Fibroblast of lung (primary cell): ENCODE measurements at regions not wholly inside any gene's neighbourhood (a gene's known extent, or its start where the extent isn't known, plus 50 kb on each side); places are given as distances from the start of the nearest gene placed in this dataset.

Source experiments
- DNase-seq, 2 donors: peaks; one replicate each; pipeline versions ENCODE4 v3.0.0 to v3.0.0-alpha.2; 2010; ENCODE audit warnings: low read depth in 2 of 2
- H2AFZ ChIP-seq: 2 replicates; pipeline ENCODE4 v1.5.1; 2012; ENCODE audit warnings: low read length, control low read depth, inconsistent platforms
- H3K27ac ChIP-seq: 2 replicates; pipeline ENCODE4 v1.5.1; 2011; ENCODE audit warnings: low read length, control low read depth; ENCODE audit not compliant: insufficient read depth
- H3K27me3 ChIP-seq: 2 replicates; pipeline ENCODE4 v1.5.1; 2011; ENCODE audit warnings: mild to moderate bottlenecking, low read length; ENCODE audit not compliant: control insufficient read depth, insufficient read depth
- H3K36me3 ChIP-seq: 2 replicates; pipeline ENCODE4 v1.5.1; 2011; ENCODE audit warnings: low read length; ENCODE audit not compliant: control insufficient read depth, insufficient read depth
- H3K4me1 ChIP-seq: 2 replicates; pipeline ENCODE4 v1.5.1; 2011; ENCODE audit warnings: low read length; ENCODE audit not compliant: control insufficient read depth, insufficient read depth; ENCODE audit errors: extremely low read depth
- H3K4me2 ChIP-seq: 2 replicates; pipeline ENCODE4 v1.5.1; 2011; ENCODE audit warnings: low read length, control low read depth; ENCODE audit not compliant: insufficient read depth; ENCODE audit errors: extremely low read depth
- H3K4me3 ChIP-seq, 4 experiments: fragments of 200-600 bp in 1 of 4; sonication (generic) in 1 of 4; replicated peaks in 1 of 4; 2 replicates each; pipeline ENCODE4 v1.5.1; 2011 to 2016; ENCODE audit warnings: low read length in 4 of 4, low read depth in 3 of 4, mild to moderate bottlenecking in 3 of 4, control low read depth in 2 of 4, inconsistent platforms in 1 of 4, mixed read lengths in 1 of 4; ENCODE audit not compliant: insufficient read depth in 1 of 4; ENCODE audit errors: control extremely low read depth in 1 of 4
- H3K79me2 ChIP-seq: 2 replicates; pipeline ENCODE4 v1.5.1; 2012; ENCODE audit warnings: mild to moderate bottlenecking, low read length, inconsistent platforms; ENCODE audit not compliant: control insufficient read depth, insufficient read depth
- H3K9ac ChIP-seq: 2 replicates; pipeline ENCODE4 v1.5.1; 2011; ENCODE audit warnings: mild to moderate bottlenecking, low read length, control low read depth; ENCODE audit not compliant: insufficient read depth
- H3K9me3 ChIP-seq: 2 replicates; pipeline ENCODE4 v1.5.1; 2012; ENCODE audit warnings: low read depth, low read length; ENCODE audit not compliant: control insufficient read depth, insufficient read depth
- H4K20me1 ChIP-seq: 2 replicates; pipeline ENCODE4 v1.5.1; 2011; ENCODE audit warnings: low read length; ENCODE audit not compliant: control insufficient read depth, insufficient read depth; ENCODE audit errors: extremely low read depth
- CTCF ChIP-seq, 2 donors: IDR thresholded peaks in 1 of 2; conservative IDR thresholded peaks in 1 of 2; 1 replicate in 1 of 2; 2 replicates in 1 of 2; pipeline ENCODE4 v1.5.1; 2011 to 2012; ENCODE audit warnings: low read length in 2 of 2, control low read depth in 1 of 2, inconsistent platforms in 1 of 2, low read depth in 1 of 2, mild to moderate bottlenecking in 1 of 2
- EZH2 ChIP-seq: IDR thresholded peaks from 2 replicates; pipeline ENCODE4 v1.5.1; 2012; ENCODE audit warnings: low read length, control low read depth, mild to moderate bottlenecking; ENCODE audit errors: missing control alignments

DNA sequence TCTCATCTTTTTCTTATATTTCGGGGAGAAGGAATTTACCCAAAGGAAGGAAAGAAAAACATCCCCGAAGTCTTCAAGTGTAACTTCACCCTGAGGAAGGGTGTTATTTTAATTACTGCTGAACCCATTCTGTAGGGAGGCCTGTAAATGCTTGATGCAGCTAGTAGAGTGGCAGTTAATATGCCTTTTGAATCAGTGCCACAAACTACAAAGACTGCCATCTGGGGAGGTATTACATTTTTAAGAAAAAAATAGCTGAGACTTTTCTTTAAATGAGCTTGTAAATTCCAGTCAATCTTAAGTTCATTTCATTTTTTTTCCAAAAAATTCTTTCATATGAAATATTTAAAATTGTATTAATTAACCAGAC lies 233.1 kb upstream of the FERD3L start:
- Histone ChIP-seq H3K9ac (no peak overlapping the region), H3K36me3 (no peaks in the 10 kb centered on the region), H3K9me3 (no peaks in the 10 kb centered on the region), H3K4me2 (no peak overlapping the region), H3K4me3 (peak overlapping the region in 1 of 4 experiments; percentile 27), H2AFZ (peak overlapping the region; percentile 91), H4K20me1 (no peaks in the 10 kb centered on the region), H3K27me3 (no peaks in the 10 kb centered on the region), H3K4me1 (peaks cover 2% of the 10 kb centered on the region), H3K27ac (no peak overlapping the region), H3K79me2 (no peaks in the 10 kb centered on the region)
- DNase-seq, result peak in 1 of 2 donors; percentile 10
- no peak for TF ChIP-seq CTCF (conservative IDR thresholded peaks at IDR 0.05 in 1 of 2, IDR thresholded peaks at IDR 0.05 in 1 of 2; ENCODE audit: low read depth in 1 of 2, low read length in 2 of 2)
- TF ChIP-seq EZH2, result no peak

GRCh38 chr7:19377611-19378344 lies 232.6 kb upstream of the FERD3L start:
- peak; percentile 83 to 86 for DNase-seq
- H2AFZ ChIP-seq, result peak overlapping the region; percentile 91
- H3K4me1 ChIP-seq, result peaks cover 2% of the 10 kb centered on the region
- peak overlapping the region; percentile 4 to 27 (median 16) for H3K4me3 ChIP-seq
- no peaks in the 10 kb centered on the region for H4K20me1 ChIP-seq
- H3K4me2 ChIP-seq, result peak overlapping the region; percentile 82
- no peaks in the 10 kb centered on the region for H3K79me2 ChIP-seq
- no peaks in the 10 kb centered on the region for H3K27me3 ChIP-seq
- no peaks in the 10 kb centered on the region for H3K36me3 ChIP-seq
- peak overlapping the region; percentile 60 for H3K27ac ChIP-seq
- H3K9ac ChIP-seq, result no peak overlapping the region
- no peak for TF ChIP-seq CTCF (conservative IDR thresholded peaks at IDR 0.05 in 1 of 2, IDR thresholded peaks at IDR 0.05 in 1 of 2; ENCODE audit: low read depth in 1 of 2, low read length in 2 of 2)
- TF ChIP-seq EZH2, result no peak
- no peaks in the 10 kb centered on the region for H3K9me3 ChIP-seq

GRCh38 chr7:19376538-19376937 lies 231.3 kb upstream of the FERD3L start:
- H3K4me2 ChIP-seq, result no peak overlapping the region
- H3K4me1 ChIP-seq, result peaks cover 2% of the 10 kb centered on the region
- TF ChIP-seq CTCF (conservative IDR thresholded peaks at IDR 0.05 in 1 of 2, IDR thresholded peaks at IDR 0.05 in 1 of 2; ENCODE audit: low read depth in 1 of 2, low read length in 2 of 2) (no peak), EZH2 (no peak)
- H3K9me3 ChIP-seq, result no peaks in the 10 kb centered on the region
- H4K20me1 ChIP-seq, result no peaks in the 10 kb centered on the region
- DNase-seq, result peak; percentile 11 to 61
- H2AFZ ChIP-seq, result no peak overlapping the region
- H3K79me2 ChIP-seq, result no peaks in the 10 kb centered on the region
- H3K27me3 ChIP-seq, result no peaks in the 10 kb centered on the region
- no peak overlapping the region for H3K27ac ChIP-seq
- no peaks in the 10 kb centered on the region for H3K36me3 ChIP-seq
- no peak overlapping the region for H3K4me3 ChIP-seq
- H3K9ac ChIP-seq, result no peak overlapping the region
